Activated CD4-positive, CD25-positive, alpha-beta regulatory T cell treated with anti-CD3 and anti-CD28 coated beads, Interleukin-2, amount 50 U/mL, for 24 hours (primary cell): ENCODE measurements at regions not wholly inside any gene's neighbourhood (a gene's known extent, or its start where the extent isn't known, plus 50 kb on each side); places are given as distances from the start of the nearest gene placed in this dataset.
"Not testable (repeated sequence)": the region's sequence is repeated elsewhere in the genome, so short reads cannot be mapped to it uniquely, and the experiment has no call there.

Experiments
- ATAC-seq, 2 donors: fragments of 150-1000 bp; cut with Tn5 transposase; one replicate each; pipeline ENCODE4 v1.10.0; 2021; ENCODE audit warnings: mild to moderate bottlenecking in 1 of 2, moderate library complexity in 1 of 2

GRCh38 chr4:128565054-128565453 is 244.4 kb upstream of the JADE1 start:
- no peak for ATAC-seq

- ATAC-seq = no peak
These were observed 245.3 kb upstream of the JADE1 start for GRCh38 chr4:128564081-128564630.

GRCh38 chr4:128560754-128561495 is 248.6 kb upstream of the JADE1 start:
- ATAC-seq = no peak

- ATAC-seq = no peak
These were observed 250.4 kb upstream of the JADE1 start for GRCh38 chr4:128558896-128559679.

GRCh38 chr4:128556756-128557155 is 252.7 kb upstream of the JADE1 start:
- no peak for ATAC-seq

GRCh38 chr4:128553686-128554515 is 255.6 kb upstream of the JADE1 start:
- no peak for ATAC-seq

GRCh38 chr4:128552586-128552907 is 257.0 kb upstream of the JADE1 start:
- ATAC-seq = no peak

GRCh38 chr4:128551280-128551679 is 258.2 kb upstream of the JADE1 start:
- no peak for ATAC-seq

- no peak for ATAC-seq
These were observed 259.4 kb upstream of the JADE1 start for GRCh38 chr4:128550060-128550459.

- ATAC-seq = no peak
These were observed 259.9 kb upstream of the JADE1 start for GRCh38 chr4:128549636-128550035.

GRCh38 chr4:128548381-128548780 is 260.8 kb upstream of the PGRMC2 start:
- ATAC-seq = no peak

- ATAC-seq = no peak
These were observed 256.7 kb upstream of the PGRMC2 start for GRCh38 chr4:128544272-128544671.

- no peak for ATAC-seq
These were observed 256.1 kb upstream of the PGRMC2 start for GRCh38 chr4:128543696-128544095.

GRCh38 chr4:128542047-128542446 is 254.4 kb upstream of the PGRMC2 start:
- ATAC-seq = no peak

GRCh38 chr4:128540122-128540521 is 252.5 kb upstream of the PGRMC2 start:
- no peak for ATAC-seq

GRCh38 chr4:128538111-128538882 is 250.7 kb upstream of the PGRMC2 start:
- no peak for ATAC-seq

- no peak for ATAC-seq
These were observed 249.1 kb upstream of the PGRMC2 start for GRCh38 chr4:128536746-128537145.

GRCh38 chr4:128535510-128535909 is 247.9 kb upstream of the PGRMC2 start:
- ATAC-seq = not testable (repeated sequence)

- no peak for ATAC-seq
These were observed 241.4 kb upstream of the PGRMC2 start for GRCh38 chr4:128528793-128529553.

- ATAC-seq = no peak
These were observed 240.4 kb upstream of the PGRMC2 start for GRCh38 chr4:128527946-128528576.

GRCh38 chr4:128527351-128527750 is 239.7 kb upstream of the PGRMC2 start:
- ATAC-seq = no peak
